ENCODE measurements at regions not wholly inside any gene's neighbourhood (a gene's known extent, or its start where the extent isn't known, plus 50 kb on each side); places are given as distances from the start of the nearest gene placed in this dataset.

DNA sequence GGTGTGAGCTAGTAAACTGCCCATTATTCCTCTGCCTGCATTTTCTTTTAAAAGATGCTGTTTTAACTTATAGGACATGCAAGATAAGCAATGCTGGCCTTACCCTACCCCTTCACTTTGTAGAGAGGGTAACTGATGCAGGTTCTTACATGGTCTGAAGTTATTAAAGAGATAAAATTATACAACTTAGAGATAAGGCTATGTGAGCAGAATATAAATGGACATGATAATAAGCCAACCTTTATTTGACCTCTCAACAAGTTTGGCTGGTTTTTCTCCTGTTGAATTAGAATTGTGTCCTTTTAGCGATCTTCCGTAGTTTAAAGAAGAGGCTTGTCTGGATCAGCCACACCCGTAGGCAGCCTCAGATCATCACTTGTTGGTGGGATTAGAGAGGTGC lies 377.0 kb downstream of the BTBD3 start:
- TF ChIP-seq, protein P1, sequence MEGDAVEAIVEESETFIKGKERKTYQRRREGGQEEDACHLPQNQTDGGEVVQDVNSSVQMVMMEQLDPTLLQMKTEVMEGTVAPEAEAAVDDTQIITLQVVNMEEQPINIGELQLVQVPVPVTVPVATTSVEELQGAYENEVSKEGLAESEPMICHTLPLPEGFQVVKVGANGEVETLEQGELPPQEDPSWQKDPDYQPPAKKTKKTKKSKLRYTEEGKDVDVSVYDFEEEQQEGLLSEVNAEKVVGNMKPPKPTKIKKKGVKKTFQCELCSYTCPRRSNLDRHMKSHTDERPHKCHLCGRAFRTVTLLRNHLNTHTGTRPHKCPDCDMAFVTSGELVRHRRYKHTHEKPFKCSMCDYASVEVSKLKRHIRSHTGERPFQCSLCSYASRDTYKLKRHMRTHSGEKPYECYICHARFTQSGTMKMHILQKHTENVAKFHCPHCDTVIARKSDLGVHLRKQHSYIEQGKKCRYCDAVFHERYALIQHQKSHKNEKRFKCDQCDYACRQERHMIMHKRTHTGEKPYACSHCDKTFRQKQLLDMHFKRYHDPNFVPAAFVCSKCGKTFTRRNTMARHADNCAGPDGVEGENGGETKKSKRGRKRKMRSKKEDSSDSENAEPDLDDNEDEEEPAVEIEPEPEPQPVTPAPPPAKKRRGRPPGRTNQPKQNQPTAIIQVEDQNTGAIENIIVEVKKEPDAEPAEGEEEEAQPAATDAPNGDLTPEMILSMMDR (IDR thresholded peaks at IDR 0.05; ENCODE audit: control extremely low read depth in 1 of 3, insufficient read depth in 1 of 3, low read depth in 1 of 3, low read length in 3 of 3), result no peak
- TF ChIP-seq, protein P2, sequence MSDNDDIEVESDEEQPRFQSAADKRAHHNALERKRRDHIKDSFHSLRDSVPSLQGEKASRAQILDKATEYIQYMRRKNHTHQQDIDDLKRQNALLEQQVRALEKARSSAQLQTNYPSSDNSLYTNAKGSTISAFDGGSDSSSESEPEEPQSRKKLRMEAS (IDR thresholded peaks at IDR 0.05), result no peak
- no peak for TF ChIP-seq USF2 (IDR thresholded peaks at IDR 0.05; ENCODE audit: low read length)
- no peak for TF ChIP-seq ATF3 (IDR thresholded peaks at IDR 0.05; ENCODE audit: insufficient read depth, low read depth, low read length)
- TF ChIP-seq POLR2A (IDR thresholded peaks at IDR 0.05; ENCODE audit: control extremely low read depth in 1 of 2, low read depth in 2 of 2, low read length in 2 of 2), result no peak
- no peak for TF ChIP-seq JUN (IDR thresholded peaks at IDR 0.05; ENCODE audit: low read depth, low read length)
- no peak for TF ChIP-seq YY1 (IDR thresholded peaks at IDR 0.05; ENCODE audit: low read depth, low read length)
- TF ChIP-seq, protein P3, sequence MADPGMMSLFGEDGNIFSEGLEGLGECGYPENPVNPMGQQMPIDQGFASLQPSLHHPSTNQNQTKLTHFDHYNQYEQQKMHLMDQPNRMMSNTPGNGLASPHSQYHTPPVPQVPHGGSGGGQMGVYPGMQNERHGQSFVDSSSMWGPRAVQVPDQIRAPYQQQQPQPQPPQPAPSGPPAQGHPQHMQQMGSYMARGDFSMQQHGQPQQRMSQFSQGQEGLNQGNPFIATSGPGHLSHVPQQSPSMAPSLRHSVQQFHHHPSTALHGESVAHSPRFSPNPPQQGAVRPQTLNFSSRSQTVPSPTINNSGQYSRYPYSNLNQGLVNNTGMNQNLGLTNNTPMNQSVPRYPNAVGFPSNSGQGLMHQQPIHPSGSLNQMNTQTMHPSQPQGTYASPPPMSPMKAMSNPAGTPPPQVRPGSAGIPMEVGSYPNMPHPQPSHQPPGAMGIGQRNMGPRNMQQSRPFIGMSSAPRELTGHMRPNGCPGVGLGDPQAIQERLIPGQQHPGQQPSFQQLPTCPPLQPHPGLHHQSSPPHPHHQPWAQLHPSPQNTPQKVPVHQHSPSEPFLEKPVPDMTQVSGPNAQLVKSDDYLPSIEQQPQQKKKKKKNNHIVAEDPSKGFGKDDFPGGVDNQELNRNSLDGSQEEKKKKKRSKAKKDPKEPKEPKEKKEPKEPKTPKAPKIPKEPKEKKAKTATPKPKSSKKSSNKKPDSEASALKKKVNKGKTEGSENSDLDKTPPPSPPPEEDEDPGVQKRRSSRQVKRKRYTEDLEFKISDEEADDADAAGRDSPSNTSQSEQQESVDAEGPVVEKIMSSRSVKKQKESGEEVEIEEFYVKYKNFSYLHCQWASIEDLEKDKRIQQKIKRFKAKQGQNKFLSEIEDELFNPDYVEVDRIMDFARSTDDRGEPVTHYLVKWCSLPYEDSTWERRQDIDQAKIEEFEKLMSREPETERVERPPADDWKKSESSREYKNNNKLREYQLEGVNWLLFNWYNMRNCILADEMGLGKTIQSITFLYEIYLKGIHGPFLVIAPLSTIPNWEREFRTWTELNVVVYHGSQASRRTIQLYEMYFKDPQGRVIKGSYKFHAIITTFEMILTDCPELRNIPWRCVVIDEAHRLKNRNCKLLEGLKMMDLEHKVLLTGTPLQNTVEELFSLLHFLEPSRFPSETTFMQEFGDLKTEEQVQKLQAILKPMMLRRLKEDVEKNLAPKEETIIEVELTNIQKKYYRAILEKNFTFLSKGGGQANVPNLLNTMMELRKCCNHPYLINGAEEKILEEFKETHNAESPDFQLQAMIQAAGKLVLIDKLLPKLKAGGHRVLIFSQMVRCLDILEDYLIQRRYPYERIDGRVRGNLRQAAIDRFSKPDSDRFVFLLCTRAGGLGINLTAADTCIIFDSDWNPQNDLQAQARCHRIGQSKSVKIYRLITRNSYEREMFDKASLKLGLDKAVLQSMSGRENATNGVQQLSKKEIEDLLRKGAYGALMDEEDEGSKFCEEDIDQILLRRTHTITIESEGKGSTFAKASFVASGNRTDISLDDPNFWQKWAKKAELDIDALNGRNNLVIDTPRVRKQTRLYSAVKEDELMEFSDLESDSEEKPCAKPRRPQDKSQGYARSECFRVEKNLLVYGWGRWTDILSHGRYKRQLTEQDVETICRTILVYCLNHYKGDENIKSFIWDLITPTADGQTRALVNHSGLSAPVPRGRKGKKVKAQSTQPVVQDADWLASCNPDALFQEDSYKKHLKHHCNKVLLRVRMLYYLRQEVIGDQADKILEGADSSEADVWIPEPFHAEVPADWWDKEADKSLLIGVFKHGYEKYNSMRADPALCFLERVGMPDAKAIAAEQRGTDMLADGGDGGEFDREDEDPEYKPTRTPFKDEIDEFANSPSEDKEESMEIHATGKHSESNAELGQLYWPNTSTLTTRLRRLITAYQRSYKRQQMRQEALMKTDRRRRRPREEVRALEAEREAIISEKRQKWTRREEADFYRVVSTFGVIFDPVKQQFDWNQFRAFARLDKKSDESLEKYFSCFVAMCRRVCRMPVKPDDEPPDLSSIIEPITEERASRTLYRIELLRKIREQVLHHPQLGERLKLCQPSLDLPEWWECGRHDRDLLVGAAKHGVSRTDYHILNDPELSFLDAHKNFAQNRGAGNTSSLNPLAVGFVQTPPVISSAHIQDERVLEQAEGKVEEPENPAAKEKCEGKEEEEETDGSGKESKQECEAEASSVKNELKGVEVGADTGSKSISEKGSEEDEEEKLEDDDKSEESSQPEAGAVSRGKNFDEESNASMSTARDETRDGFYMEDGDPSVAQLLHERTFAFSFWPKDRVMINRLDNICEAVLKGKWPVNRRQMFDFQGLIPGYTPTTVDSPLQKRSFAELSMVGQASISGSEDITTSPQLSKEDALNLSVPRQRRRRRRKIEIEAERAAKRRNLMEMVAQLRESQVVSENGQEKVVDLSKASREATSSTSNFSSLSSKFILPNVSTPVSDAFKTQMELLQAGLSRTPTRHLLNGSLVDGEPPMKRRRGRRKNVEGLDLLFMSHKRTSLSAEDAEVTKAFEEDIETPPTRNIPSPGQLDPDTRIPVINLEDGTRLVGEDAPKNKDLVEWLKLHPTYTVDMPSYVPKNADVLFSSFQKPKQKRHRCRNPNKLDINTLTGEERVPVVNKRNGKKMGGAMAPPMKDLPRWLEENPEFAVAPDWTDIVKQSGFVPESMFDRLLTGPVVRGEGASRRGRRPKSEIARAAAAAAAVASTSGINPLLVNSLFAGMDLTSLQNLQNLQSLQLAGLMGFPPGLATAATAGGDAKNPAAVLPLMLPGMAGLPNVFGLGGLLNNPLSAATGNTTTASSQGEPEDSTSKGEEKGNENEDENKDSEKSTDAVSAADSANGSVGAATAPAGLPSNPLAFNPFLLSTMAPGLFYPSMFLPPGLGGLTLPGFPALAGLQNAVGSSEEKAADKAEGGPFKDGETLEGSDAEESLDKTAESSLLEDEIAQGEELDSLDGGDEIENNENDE (IDR thresholded peaks at IDR 0.05; ENCODE audit: insufficient replicate concordance, low read length), result no peak
- TF ChIP-seq SRF (IDR thresholded peaks at IDR 0.05; ENCODE audit: low read depth, low read length), result no peak
- TF ChIP-seq GABPA (IDR thresholded peaks at IDR 0.05; ENCODE audit: borderline replicate concordance, insufficient read depth, low read length), result no peak
- TF ChIP-seq POLR2AphosphoS5 (IDR thresholded peaks at IDR 0.05; ENCODE audit: low read depth, low read length), result no peak

All from H1 (cell line).